HG03097 (cell line): ENCODE measurements at regions not wholly inside any gene's neighbourhood (a gene's known extent, or its start where the extent isn't known, plus 50 kb on each side); places are given as distances from the start of the nearest gene placed in this dataset.
"Not testable (repeated sequence)": the region's sequence is repeated elsewhere in the genome, so short reads cannot be mapped to it uniquely, and the experiment has no call there.

Experiments used
- ATAC-seq: cut with Tn5 transposase; IDR thresholded peaks from one replicate; pipeline ENCODE4 v1.9.1; 2021; ENCODE audit not compliant: unreplicated experiment, low FRiP score

GRCh38 chr3:163518065-163518464, 1560.2 kb downstream of the SI start:
- no peak for ATAC-seq

GRCh38 chr3:163513149-163513657, 1565.1 kb downstream of the SI start:
- ATAC-seq, result no peak

- ATAC-seq, result no peak
Observed at GRCh38 chr3:163508206-163508605, 1570.1 kb downstream of the SI start.

- no peak for ATAC-seq
Observed at GRCh38 chr3:163504974-163505373, 1573.3 kb downstream of the SI start.

- ATAC-seq, result not testable (repeated sequence)
Observed at GRCh38 chr3:163499736-163500219, 1578.5 kb downstream of the SI start.

- ATAC-seq, result not testable (repeated sequence)
Observed at GRCh38 chr3:163498842-163499735, 1579.2 kb downstream of the SI start.

GRCh38 chr3:163491714-163492113, 1586.6 kb downstream of the SI start:
- no peak for ATAC-seq

GRCh38 chr3:163490119-163490518, 1588.2 kb downstream of the SI start:
- no peak for ATAC-seq

- ATAC-seq, result no peak
Observed at GRCh38 chr3:163482695-163483094, 1595.6 kb downstream of the SI start.

- no peak for ATAC-seq
Observed at GRCh38 chr3:163481738-163482137, 1596.6 kb downstream of the SI start.

GRCh38 chr3:163476179-163476578, 1602.1 kb downstream of the SI start:
- ATAC-seq, result no peak

GRCh38 chr3:163474766-163475165, 1603.5 kb downstream of the SI start:
- ATAC-seq, result no peak

- ATAC-seq, result no peak
Observed at GRCh38 chr3:163468531-163469335, 1609.6 kb downstream of the SI start.

GRCh38 chr3:163462446-163462845, 1615.8 kb downstream of the SI start:
- no peak for ATAC-seq

GRCh38 chr3:163450698-163451097, 1627.6 kb downstream of the SI start:
- ATAC-seq, result no peak

- no peak for ATAC-seq
Observed at GRCh38 chr3:163438760-163439159, 1639.5 kb downstream of the SI start.

- ATAC-seq, result no peak
Observed at GRCh38 chr3:163422671-163423070, 1655.6 kb downstream of the SI start.

- no peak for ATAC-seq
Observed at GRCh38 chr3:163391407-163392181, 1686.7 kb downstream of the SI start.

- no peak for ATAC-seq
Observed at GRCh38 chr3:163384383-163384782, 1693.9 kb downstream of the SI start.

- ATAC-seq, result no peak
Observed at GRCh38 chr3:163382183-163382582, 1696.1 kb downstream of the SI start.
